ENCODE measurements at regions not wholly inside any gene's neighbourhood (a gene's known extent, or its start where the extent isn't known, plus 50 kb on each side); places are given as distances from the start of the nearest gene placed in this dataset.

DNA sequence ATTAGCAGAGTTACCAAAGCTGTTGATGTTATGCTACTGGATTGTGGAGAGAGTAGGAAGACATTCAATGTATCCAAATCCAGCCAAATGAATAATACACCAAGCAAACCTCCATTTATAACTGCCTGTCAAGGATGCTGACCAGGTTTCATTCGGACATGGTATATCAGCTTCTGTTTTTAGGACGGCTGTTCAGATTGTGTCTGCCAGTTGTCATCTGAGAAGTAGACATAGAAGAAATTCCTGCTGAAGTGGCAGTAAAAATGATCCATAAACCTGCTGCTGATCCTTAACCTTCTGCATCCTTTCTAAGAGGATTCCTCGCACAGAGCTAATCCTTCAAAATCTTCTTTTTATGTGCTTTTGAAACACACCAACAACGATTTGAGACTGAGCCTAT is 663.6 kb upstream of the PLXNA2 start:
- no peak for DNase-seq (ENCODE audit: low spot score)

DNA sequence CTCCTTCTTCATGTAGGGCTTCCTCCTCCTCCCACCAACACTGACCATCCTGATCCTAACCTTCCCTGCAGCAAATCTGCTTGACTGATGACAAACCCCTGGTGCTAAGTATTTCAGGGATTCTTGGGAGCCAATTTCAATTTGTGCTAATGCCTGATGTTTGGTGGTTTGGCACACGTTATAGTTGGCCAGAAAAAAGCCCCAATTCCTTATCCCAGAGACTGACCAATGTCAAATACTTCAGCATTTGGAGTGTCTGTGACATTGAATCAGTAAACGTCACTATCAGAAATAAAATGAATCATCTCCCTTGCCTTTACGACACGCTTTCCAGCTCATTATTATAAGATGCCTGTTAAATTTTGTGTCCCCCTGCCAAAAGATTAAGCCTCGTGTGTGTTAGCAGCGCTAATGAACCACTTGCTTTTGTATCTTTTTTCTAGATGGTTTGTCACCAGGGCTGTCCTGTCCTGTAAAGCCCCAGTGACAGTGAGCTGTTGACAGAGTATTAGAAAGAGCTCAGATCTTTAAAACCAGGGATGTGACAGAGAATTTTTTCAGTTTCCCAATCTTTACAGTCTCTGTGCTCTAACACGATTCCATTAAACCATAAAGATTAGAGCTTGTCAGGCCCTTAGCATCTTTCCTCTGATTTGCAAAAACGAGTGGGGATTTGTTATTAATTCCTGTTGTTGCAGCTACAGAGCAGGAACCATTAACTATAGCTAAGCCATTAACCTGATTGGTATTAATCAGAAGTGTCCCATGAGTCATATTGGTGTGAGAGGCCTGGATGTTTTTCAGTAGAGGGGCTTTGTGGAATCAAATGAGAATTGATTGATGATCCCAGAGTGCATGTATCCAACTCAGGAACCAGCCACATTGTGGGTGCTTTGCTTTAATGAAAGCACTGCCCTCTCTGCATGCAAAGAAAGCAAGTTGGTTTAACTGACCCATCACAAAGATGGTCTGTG is 665.1 kb upstream of the PLXNA2 start:
- DNase-seq (ENCODE audit: low spot score), result no peak

DNA sequence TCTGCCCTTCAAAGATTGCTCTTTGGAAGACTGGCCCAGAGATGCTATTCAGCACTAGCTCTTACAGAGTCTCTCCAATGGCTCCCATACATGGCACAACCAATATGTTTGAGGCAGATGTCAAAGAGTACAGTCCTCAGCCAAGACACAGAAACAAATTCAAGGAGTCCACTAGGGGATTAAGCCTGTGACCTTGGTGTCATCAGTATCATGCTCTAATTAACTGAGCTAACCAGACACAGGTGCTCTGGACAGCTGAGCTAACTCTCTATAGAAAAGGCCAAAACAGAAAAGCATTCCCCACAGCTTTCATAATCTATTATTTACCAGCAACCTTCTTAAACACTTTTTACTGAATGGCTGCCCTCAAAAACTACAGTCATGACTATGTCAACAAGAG is 666.0 kb upstream of the PLXNA2 start:
- DNase-seq (ENCODE audit: low spot score), result no peak

DNA sequence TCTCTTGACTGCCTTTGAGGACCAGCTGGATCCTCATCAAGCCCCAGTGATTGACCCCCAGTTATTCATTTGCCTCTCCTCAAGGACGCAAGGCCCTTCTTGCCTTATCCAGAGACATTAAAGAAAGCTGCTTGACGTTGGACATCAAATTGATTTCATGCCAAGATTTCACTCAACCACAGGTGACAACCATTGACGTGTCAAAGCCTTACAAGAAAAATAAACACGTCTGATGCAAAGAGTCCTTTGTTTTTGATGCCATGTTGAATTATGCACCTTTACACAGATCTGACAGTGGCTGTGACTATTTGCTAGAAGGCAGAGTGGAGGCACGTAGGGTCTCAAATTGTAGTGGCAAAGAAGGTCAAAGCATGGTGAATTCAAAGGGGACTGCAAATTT is 666.2 kb upstream of the CAMK1G start:
- no peak for DNase-seq (ENCODE audit: low spot score)

DNA sequence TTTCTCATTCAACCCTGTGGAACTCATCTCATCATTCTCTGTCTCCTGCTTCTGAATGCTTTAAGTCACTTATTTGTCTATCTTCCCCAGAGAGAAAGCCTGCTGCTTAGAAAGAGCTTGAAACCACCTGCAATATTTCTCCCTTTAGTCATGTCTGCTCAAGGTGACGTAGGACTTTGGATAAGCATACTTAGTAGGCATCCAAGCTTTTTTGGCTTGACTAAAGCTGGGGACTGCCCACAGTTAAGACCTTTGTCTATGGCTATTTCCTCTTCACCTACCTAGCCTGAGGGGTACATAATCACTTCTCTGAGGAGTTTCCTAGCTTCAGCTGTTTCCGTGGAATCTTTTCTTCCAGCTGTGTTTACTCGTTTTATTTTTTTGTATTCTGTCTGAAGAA is 665.8 kb upstream of the CAMK1G start:
- no peak for DNase-seq (ENCODE audit: low spot score)

DNA sequence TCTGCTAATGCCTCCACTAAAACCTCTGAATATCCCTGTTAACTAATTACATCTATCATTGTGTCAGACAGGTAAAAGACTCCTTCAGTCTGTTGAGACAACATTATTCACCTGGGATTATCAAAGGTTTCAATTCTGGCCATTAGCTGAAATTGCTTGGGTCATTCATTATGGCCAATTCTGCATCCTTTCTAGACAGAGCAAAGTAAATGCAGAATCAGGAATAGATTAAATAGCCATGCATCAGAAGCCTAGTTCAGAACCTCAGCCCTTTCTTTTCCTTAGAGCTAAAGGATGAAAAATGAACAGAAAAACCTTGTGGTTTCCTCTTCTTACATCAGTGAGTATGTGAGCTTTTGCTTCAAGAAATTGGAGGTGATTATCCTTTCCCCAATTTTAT is 665.4 kb upstream of the CAMK1G start:
- no peak for DNase-seq (ENCODE audit: low spot score)

DNA sequence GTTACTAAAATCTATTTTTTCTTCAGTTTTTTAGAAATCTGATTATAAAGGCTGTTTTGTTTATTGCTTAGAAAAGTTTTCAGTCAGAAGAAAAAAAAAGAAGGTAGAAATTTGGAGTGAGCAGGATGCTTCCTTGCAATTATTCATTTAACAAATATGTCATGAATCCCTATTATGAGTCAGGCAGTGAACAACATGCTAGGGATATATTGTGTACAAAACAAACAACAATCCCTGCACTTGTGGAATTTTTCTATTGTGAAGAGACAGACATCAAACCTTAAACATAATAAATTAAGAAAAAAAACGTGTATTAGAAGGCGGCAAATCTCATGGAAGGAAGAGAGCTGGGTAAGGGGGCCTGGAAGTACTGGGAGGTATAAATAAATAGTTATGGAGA is 664.1 kb upstream of the CAMK1G start:
- DNase-seq (ENCODE audit: low spot score), result no peak

DNA sequence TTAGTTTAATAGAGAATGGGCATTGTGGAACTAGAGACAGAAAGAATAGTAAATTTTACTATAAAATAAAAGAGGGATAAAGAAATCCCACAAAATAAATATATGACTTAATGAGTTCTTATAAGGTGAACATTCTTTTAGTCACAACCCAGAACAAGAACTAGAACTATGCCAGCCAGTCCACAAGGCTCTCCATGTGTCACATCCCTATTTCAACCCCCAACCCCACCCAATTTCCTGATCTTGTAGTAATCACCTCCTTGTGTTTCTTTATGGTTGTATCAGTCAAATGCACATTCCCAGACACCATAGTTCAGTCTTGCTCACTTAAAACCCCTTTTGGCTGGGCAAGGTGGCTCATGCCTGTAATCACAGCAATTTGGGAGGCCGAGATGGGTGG is 662.3 kb upstream of the CAMK1G start:
- no peak for DNase-seq (ENCODE audit: low spot score)

DNA sequence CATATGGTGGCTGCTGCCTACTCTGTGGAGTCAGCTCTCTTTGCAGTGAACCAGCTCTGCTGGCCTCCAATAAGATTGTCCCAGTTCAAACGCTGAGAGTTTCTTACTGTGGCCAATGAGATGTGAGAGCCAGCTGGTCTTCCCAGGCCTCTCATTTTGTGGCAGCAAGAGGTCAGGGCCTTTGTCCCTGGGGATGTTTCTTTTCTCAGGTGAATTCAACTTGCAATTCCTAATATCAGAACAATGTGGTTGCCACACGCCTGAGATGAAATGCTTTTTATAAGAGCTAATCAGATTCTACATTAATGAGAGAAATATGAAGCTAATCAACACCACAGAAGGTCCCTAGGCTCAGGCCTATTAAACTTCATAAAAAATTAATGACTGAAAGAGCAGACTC is 660.1 kb upstream of the CAMK1G start:
- DNase-seq (ENCODE audit: low spot score), result no peak

DNA sequence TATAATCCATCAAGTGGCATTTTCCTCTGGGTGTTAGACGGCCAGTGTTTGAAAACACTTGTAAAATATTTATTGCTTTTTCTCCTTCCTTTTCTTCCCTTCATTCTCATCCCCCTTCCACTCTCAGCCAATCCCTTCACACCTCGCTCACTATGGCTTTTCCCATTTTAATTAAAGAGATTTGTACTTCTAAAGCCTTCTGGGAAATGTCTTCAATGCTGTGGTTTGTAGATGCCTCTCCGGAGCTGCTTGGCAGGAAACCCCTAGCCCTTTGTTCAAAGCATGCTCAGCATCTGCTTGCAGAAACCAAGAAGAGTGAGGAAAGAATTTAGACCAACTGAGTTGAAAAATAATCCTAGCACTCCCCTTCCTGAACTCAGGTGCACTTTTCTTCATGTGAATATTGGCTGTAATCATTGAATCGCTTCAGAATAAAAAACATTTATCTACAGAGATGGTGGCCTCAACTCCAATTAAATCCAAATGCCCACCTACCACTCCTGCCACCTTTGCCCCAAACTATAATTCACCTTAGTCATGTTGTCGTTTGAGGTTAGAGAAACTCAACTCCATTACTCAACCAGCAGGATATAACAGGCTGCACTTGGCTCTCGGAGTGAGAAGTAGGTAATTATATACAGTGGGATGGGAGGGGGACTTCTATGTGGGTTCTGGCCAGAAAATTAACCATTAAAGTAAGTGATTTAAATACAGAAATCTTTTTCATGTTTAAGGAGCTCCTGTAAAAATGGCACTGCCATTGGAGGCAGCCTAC is 659.4 kb upstream of the CAMK1G start:
- no peak for DNase-seq (ENCODE audit: low spot score)

DNA sequence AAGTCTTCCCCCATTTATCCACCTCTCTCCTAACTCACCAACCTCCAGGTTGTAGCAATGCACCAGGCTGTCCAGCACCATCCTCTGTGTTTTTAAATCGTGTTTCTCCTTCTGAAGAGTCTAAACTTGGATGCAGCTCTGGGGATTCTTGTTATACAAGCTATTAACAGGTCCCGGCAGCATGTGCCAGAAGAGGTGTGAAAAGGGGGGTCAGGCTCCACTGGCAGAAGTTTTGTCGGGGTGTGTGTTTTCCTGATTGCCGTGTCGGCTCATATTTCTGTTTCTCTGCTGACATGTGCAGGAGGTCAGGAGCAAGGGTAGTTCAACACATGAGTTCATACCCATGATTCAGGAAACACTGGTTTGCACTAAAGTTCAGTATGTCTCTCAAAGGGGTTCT is 658.6 kb upstream of the CAMK1G start:
- no peak for DNase-seq (ENCODE audit: low spot score)

DNA sequence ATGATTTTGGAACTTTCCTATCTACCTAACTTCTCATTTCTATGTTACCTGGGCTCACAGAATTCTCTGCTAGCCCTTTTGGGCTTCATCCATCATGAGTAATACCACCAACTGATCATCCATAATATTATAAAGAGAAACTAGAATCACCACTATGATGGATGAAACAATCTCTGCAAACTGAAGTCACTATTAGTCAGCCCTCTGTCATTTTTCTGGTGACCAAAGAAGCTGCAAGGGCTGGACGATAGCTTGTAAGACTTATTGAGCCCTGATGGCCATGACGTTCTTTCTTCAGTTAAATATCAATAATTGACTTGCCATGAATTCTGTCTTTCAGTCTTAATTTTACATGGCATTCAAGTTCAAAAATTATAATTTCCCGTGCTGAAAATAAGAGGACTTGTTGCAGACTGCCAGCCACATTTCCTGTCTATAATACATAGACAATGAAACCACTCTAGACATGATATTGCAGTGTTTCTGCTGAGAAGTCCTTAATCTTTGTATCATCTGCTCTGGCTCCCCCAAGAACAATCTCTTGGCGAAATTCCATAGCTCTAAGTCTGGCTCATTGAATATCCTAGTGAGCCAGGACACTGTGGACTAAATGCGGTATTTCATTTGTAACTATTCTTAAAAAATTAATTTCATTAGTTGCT is 655.0 kb upstream of the CAMK1G start:
- no peak for DNase-seq (ENCODE audit: low spot score)

DNA sequence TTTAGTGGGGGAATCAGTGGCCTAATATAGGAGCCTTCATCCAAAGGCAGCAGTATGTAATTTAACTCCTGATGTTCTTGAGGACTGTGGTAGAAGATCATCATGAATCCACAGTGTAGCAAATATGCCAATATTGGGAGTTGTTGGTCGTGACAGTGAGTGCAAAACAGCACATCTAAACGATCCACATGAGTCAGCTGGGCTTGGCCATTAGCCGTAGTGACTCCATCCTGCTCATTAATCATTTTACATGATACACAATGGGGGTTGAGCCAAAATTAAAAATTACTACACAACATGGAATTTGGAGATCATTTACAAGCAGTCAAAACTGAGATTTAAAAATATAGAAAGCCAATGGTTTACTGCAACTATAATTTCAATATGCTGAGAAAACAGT is 653.9 kb upstream of the CAMK1G start:
- no peak for DNase-seq (ENCODE audit: low spot score)

DNA sequence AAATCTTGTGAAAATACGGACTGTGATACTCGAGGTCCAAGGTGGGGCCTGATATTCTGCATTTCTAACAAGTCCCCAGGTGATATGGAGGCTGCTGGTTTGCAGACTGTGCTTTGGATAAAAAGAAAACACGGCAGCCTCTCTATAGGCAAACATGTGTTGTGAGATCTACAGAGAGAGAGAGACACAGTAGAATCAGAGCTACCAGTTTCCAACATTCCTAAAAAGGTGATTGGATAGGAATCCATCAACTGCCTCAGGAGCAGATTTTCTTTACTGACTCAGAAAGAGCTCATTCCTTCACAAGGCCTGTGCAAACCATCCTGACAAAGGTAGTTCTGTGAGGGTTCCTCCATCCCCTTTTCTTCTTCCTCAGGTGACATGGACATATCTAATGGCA is 651.6 kb upstream of the CAMK1G start:
- DNase-seq (ENCODE audit: low spot score), result no peak

DNA sequence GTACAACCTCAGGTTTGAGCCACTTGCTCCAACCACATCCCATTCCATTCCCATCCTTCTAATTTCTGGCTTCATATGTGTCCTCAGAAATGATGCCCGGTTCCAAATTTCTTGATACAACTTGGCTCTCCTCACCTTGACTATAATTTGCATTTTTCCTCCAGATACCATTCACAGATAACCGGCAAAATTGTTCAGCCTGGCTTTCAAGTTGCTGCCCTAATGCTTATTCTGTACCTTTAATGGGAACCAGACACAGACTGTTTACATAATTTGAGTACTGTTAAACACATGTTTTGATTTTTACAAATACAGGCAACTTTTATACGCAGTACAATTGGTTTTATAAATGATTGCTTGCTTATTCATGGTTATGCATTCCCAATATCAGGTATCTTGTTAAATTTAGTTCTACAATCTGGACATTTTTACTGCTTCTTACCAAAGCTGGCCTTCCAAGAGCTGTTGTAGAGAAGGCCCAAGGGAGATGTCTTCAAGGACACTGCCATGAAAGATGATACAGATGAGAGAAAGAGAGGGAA is 649.5 kb upstream of the CAMK1G start:
- DNase-seq (ENCODE audit: low spot score), result no peak

DNA sequence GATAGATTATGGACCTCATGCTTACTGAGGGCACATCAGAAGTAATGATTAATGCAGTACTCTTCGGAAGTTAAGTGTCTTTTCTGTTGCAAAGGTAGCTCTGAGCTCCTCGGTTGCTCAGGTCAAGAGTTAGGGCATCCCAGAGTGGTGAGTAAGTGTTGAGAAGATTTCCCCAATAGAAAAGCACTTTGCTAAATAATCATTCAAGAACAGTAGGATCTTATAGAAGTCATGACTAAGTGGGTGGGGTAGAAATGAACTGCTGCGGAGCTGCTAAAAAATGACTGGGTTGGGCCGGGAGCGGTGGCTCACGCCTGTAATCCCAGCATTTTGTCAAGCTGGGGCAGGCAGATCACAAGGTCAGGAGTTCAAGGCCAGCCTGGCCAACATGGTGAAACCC is 648.6 kb upstream of the CAMK1G start:
- DNase-seq (ENCODE audit: low spot score), result no peak

DNA sequence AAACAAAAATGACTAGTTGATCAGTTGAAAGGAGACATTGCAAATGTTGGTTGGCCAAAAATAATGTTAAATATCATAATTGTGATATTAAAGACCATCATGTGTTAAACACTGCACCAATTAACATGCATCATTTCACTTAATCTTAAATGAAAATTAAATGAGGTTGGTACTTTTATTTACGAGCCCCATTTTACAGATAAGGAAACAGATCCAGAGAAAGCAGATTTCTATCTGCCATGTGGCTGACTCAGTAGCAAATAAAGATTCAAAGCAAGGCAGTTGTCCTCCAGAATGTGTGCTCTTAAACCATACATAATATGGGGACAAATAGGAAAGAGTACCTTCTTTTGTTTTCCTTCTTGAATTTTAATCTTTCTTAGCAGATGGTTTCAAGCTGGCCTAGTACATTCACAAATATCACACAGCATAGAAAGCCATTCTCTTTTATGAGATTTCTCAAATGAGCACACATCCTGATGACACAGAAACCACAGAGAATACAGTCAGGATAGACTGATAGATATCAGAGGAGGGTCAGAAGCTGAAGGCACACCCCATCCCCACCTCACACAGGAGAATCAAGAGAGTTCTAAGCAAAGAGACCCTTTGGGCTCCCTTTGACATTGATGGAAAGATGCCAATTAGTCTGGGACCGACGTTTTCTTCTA is 647.9 kb upstream of the CAMK1G start:
- no peak for DNase-seq (ENCODE audit: low spot score)

DNA sequence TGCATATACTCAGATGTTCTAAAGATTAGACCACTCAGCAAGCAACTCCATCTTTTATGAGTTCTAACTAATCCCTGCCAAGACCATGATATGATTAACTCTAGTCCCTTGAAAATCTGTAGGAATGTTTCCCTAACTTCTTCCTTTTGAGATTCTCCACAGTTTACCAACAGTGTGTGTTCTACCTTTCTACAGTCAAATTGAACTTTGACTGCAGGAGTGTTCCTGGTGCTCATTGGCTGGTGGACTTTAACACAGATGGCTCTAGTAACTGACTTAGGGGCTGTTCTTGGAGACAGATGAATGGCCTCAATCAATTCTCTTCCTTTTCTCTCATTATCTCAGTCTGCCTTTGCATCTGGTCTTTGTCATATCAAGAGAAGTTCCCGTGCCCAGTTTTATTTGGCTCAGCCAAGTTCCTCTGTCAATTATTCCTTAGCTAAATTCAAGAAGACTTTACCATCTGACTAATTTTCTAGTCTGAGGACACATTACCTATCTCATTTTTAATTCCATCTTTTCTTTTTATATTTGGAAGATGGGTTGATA is 643.9 kb upstream of the CAMK1G start:
- DNase-seq (ENCODE audit: low spot score), result no peak

DNA sequence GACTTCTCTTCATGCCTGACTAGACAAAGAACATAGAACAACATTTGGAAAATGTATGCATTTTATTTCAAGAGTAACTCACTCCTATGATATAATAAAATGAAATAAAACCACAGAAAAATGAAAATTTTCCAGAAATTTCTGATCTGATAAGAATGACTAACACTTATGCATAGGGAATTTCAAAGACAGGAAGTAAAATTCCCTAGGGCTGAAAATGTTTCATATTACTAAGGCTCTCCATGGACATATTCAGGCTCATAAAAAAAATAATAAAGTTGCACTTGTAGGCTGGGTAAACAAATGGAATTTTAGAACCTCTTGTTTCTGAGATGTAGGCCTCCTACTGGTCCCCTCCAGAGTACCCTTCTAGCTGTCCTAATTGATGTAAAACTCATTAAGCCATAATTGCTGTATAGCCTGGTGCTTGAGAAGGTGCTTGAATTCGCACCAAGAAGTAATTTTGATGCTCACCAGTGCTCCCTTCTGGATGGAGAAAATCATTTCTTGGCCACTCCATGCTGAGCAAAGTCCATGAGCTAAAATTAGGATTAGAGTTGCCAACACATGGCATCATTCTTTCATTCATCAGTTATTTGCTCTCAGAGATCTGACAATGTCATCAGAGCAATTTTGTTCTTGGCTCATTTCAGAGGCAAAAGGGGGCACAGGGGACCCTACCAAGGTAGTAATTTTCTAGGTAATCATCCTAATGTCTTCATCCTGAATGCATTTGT is 641.0 kb upstream of the CAMK1G start:
- DNase-seq (ENCODE audit: low spot score), result no peak

DNA sequence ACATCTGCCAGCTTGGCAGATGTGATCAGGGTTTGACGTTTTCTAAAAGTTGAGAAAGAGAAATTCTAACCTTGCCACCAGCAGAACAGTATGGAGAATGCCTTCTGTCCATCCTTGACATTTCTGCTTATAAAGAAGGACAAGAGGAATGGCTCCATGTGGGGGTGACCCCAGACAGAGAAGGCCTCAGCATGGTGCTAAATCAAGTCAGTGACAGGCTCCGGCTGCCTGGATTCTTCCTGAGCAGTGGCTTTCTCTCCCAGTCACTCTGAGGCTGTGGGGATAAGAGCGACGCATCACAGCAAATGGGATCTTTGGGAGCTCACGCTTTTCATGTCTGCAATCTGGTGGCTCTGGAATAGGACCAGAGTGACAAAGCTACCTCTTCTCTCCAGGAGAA is 640.2 kb upstream of the CAMK1G start:
- DNase-seq (ENCODE audit: low spot score), result no peak

DNA sequence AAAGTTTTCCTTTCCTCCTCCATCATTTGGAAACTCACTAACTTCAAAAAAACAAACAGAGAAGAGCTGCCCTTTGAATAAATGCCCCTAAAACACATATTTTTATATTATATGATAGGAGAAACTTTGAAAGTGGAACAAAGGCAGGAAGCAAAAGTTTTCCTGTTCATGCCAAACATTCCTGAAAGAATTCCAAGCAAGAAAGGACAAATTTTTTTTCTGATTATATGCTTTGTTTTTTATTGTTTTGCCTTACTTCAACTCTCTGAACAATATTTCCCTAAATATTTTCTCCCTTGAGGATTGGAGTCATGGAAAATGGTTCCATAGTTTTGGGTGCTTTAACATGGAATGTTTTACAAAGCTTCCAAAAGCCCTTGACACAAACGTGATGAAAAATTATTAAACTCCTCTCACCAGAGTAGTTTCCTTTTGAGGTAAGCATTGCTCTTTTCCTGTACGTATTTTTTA is 638.5 kb upstream of the CAMK1G start:
- DNase-seq (ENCODE audit: low spot score), result no peak

All from Ammon's horn (tissue), 1 donor.